Neuron (in vitro differentiated cells): ENCODE measurements at regions not wholly inside any gene's neighbourhood (a gene's known extent, or its start where the extent isn't known, plus 50 kb on each side); places are given as distances from the start of the nearest gene placed in this dataset.

ENCODE experiments used
- H2AFZ ChIP-seq: one replicate; pipeline ENCODE4 v1.6.1; 2013; ENCODE audit warnings: low read depth, mild to moderate bottlenecking, inconsistent platforms, low read length, moderate library complexity
- H3K27me3 ChIP-seq: one replicate; pipeline ENCODE4 v1.6.1; 2013; ENCODE audit warnings: low read length; ENCODE audit not compliant: insufficient read depth
- H3K36me3 ChIP-seq: one replicate; pipeline ENCODE4 v1.6.1; 2013; ENCODE audit warnings: low read length; ENCODE audit not compliant: insufficient read depth
- H3K4me1 ChIP-seq: one replicate; pipeline ENCODE4 v1.6.1; 2013; ENCODE audit warnings: low read length; ENCODE audit not compliant: insufficient read depth
- H3K4me3 ChIP-seq: 2 replicates; pipeline ENCODE4 v1.5.1; 2013; ENCODE audit warnings: mild to moderate bottlenecking, low read length, moderate library complexity
- H3K9me3 ChIP-seq: one replicate; pipeline ENCODE4 v1.6.1; 2013; ENCODE audit warnings: low read length

- H3K4me3 ChIP-seq: no peak overlapping the region
- H3K27me3 ChIP-seq: no peaks in the 10 kb centered on the region
- no peak overlapping the region for H2AFZ ChIP-seq
- no peaks in the 10 kb centered on the region for H3K9me3 ChIP-seq
- no peaks in the 10 kb centered on the region for H3K36me3 ChIP-seq
- no peaks in the 10 kb centered on the region for H3K4me1 ChIP-seq
Measured at GRCh38 chr3:106675451-106675850, 701.8 kb upstream of the CCDC54 start.

DNA sequence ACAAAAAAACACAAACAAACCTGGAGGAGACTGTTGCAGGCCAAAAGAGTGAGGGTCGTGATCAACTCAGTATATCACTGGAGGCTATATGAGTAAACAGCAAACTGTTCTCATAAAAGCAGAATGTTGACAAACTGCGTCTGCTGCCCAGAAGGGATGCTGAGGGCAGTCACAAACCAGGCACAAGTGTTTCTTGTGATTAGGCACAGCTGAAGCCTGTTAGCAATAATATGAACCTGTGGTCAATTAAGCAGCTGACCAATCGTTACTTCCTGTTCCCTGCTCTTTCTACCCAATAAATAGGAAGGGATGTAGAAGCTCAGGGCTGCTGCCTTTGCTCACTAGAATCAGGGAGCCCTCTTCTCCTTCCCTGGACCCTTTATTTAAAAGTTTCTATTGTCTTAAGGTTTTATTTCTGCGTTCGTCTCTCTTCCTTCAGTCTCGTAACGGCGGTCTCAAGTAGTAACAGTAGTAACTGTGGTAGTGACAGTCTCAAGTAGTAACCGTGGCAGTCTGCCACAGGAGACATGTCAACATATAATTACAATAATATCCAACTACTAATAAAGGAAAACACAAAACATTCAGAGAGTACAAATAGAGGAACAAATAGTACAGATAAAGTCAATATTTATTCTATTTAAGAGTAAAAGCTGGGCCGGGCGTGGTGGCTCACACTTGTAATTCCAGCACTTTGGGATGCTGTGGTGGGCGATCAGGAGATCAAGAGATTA lies 698.4 kb upstream of the CCDC54 start:
- Histone ChIP-seq H3K27me3 (no peaks in the 10 kb centered on the region), H3K4me1 (no peaks in the 10 kb centered on the region), H3K36me3 (no peaks in the 10 kb centered on the region), H2AFZ (no peak overlapping the region), H3K4me3 (no peak overlapping the region), H3K9me3 (no peaks in the 10 kb centered on the region)

DNA sequence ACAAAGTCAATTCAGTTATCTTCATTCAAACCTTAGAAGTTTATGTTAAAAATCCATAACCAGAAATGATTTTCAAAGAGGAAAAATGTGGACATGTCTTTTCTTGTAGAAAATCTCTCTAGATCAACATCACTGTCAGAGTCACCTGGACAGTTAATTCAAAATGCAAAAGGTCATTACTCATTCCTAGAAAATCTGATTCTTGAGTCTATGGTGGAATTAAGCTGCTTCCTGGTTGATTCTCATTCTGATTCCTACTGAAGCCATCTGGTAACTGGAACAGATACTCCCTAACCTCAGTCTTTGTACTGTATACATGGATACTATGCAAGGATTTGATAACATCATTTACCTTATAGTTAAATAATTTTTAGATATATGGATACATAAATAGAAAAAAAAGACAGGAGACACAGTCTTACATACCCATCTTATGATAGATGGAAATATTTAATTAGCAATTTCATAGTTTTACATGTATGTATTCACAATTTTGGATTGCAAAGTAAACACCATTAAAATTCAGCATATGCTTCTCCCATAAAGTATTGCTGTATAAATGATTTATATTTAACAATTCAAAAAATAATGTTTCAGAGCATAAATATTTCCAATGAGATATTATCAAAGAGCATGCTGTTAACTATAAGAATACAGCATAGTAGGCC lies 693.2 kb upstream of the CCDC54 start:
- Histone ChIP-seq H3K36me3 (no peaks in the 10 kb centered on the region), H3K4me1 (no peaks in the 10 kb centered on the region), H2AFZ (no peak overlapping the region), H3K9me3 (no peaks in the 10 kb centered on the region), H3K27me3 (no peaks in the 10 kb centered on the region), H3K4me3 (no peak overlapping the region)

- H3K9me3 ChIP-seq: no peaks in the 10 kb centered on the region
- H3K4me1 ChIP-seq: no peaks in the 10 kb centered on the region
- no peaks in the 10 kb centered on the region for H3K27me3 ChIP-seq
- no peaks in the 10 kb centered on the region for H3K36me3 ChIP-seq
- no peak overlapping the region for H3K4me3 ChIP-seq
- H2AFZ ChIP-seq: no peak overlapping the region
Measured at GRCh38 chr3:106685745-106686144, 691.5 kb upstream of the CCDC54 start.

DNA sequence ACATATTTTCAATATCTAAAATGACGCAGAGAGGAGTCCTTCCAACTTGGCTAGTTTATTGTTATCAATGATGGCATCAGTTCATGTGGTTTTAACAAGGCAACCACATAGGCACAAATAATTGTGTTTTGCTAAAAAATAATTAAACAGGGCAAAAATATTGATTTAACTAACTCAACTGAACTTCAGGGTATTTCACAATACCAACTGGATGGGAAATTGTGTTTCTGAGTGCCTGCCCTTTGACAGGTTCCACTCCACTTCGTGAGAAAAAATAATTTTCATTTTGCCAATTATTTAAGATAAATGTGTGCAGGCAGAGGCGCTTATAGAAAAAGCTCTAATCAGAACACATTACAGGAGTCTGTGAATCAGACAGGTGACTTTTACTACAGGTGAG lies 689.3 kb upstream of the CCDC54 start:
- H2AFZ ChIP-seq: no peak overlapping the region
- no peaks in the 10 kb centered on the region for H3K9me3 ChIP-seq
- H3K4me3 ChIP-seq: no peak overlapping the region
- H3K36me3 ChIP-seq: no peaks in the 10 kb centered on the region
- no peaks in the 10 kb centered on the region for H3K27me3 ChIP-seq
- no peaks in the 10 kb centered on the region for H3K4me1 ChIP-seq

GRCh38 chr3:106688464-106688863 lies 688.8 kb upstream of the CCDC54 start:
- Histone ChIP-seq H2AFZ (no peak overlapping the region), H3K4me1 (no peaks in the 10 kb centered on the region), H3K27me3 (no peaks in the 10 kb centered on the region), H3K9me3 (no peaks in the 10 kb centered on the region), H3K36me3 (no peaks in the 10 kb centered on the region), H3K4me3 (no peak overlapping the region)

DNA sequence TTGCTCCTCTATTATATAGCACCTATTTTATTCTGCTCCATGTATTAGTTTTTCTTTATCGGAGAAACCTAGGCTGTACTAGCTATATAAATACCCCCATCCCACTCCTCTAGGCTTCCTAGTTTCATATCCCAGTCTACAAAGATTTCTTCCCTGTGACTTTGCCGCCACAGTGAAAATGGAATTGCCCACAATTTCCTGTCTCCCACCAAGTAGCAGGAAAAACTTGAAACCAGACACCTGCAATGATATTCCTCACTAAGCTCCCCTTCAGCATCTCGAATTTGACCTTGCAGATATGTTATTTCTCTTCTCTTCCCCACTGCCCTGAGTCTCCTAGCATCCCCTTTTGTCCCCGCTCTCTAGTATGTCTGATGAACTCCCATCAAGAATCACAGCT lies 685.8 kb upstream of the CCDC54 start:
- Histone ChIP-seq H2AFZ (no peak overlapping the region), H3K4me3 (no peak overlapping the region), H3K36me3 (no peaks in the 10 kb centered on the region), H3K9me3 (no peaks in the 10 kb centered on the region), H3K4me1 (no peaks in the 10 kb centered on the region), H3K27me3 (no peaks in the 10 kb centered on the region)

DNA sequence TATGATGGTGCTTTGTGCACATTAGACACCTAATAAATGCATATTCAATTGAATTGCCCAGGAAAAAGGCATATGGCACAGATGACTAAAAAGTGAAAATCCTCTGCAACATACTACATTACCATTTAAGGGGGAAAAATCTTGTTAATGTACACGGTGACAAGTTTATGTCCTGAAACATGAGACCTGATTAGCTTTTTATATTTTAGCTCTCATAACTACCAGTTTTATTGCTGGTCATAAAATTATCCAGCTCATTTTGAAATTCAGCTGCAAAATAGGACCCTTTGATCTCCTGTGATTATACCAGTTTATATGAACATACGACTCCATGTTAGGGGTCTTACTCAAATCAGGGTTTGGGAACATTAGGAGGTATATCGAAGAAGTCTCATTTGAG lies 684.6 kb upstream of the CCDC54 start:
- Histone ChIP-seq H3K9me3 (no peaks in the 10 kb centered on the region), H3K4me3 (no peak overlapping the region), H3K4me1 (no peaks in the 10 kb centered on the region), H3K27me3 (no peaks in the 10 kb centered on the region), H2AFZ (no peak overlapping the region), H3K36me3 (no peaks in the 10 kb centered on the region)

DNA sequence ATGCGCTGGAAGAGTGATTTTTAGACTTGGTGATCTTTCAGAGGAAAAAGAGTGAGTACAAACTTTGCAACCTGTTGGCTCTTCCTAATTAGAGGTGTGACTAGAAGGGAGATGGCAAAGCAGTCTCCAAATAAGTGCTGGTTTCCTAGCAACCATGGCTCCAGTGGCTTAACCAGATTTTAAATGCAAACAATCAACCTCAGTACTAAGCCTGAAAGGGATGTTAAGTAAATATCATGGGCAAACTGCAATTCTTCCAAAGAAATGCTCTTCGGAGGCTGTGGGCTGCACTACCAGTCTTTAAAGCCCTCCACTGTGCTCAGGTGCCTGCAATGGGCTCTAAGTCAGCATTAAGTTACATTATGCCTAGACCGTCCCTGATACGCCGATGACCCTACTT lies 678.1 kb upstream of the CCDC54 start:
- H2AFZ ChIP-seq: peak overlapping the region; percentile 29
- H3K27me3 ChIP-seq: no peaks in the 10 kb centered on the region
- no peaks in the 10 kb centered on the region for H3K36me3 ChIP-seq
- H3K9me3 ChIP-seq: no peaks in the 10 kb centered on the region
- H3K4me1 ChIP-seq: peaks cover 4% of the 10 kb centered on the region
- H3K4me3 ChIP-seq: no peak overlapping the region

DNA sequence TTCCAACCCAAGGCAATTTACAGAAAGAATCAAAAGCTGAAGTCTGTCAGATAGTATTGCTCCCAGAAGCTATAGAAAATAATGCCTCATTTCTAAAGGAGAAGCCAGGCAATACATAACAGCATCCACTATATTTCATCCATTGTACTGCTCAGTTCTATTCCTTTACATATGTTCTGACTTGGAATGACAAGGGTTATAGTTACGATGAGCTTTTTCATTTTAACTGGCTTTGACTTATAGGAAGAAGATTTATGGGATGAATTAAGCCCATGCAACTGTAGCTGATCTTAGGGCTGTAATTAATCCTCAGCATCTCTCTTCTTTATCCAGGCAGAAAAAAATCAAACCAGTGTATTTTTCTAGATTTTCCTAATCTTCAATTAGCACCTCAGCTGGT lies 676.3 kb upstream of the CCDC54 start:
- Histone ChIP-seq H3K4me1 (peaks cover 4% of the 10 kb centered on the region), H3K9me3 (no peaks in the 10 kb centered on the region), H3K4me3 (no peak overlapping the region), H2AFZ (no peak overlapping the region), H3K27me3 (no peaks in the 10 kb centered on the region), H3K36me3 (no peaks in the 10 kb centered on the region)

GRCh38 chr3:106703524-106703923 lies 673.7 kb upstream of the CCDC54 start:
- Histone ChIP-seq H3K9me3 (no peaks in the 10 kb centered on the region), H3K4me1 (peaks cover 4% of the 10 kb centered on the region), H3K4me3 (no peak overlapping the region), H2AFZ (no peak overlapping the region), H3K36me3 (no peaks in the 10 kb centered on the region), H3K27me3 (no peaks in the 10 kb centered on the region)

- no peaks in the 10 kb centered on the region for H3K9me3 ChIP-seq
- H2AFZ ChIP-seq: no peak overlapping the region
- H3K4me1 ChIP-seq: no peaks in the 10 kb centered on the region
- H3K27me3 ChIP-seq: no peaks in the 10 kb centered on the region
- H3K4me3 ChIP-seq: no peak overlapping the region
- H3K36me3 ChIP-seq: no peaks in the 10 kb centered on the region
Measured at GRCh38 chr3:106707347-106707746, 669.9 kb upstream of the CCDC54 start.

GRCh38 chr3:106710596-106710995 lies 666.6 kb upstream of the CCDC54 start:
- Histone ChIP-seq H3K27me3 (no peaks in the 10 kb centered on the region), H3K36me3 (no peaks in the 10 kb centered on the region), H3K9me3 (no peaks in the 10 kb centered on the region), H2AFZ (no peak overlapping the region), H3K4me1 (no peaks in the 10 kb centered on the region), H3K4me3 (no peak overlapping the region)

- Histone ChIP-seq H3K4me1 (no peaks in the 10 kb centered on the region), H3K36me3 (no peaks in the 10 kb centered on the region), H3K27me3 (no peaks in the 10 kb centered on the region), H2AFZ (peak overlapping the region; percentile 54), H3K9me3 (no peaks in the 10 kb centered on the region), H3K4me3 (no peak overlapping the region)
Measured at GRCh38 chr3:106711650-106712049, 665.6 kb upstream of the CCDC54 start.
